GM20000 (cell line): ENCODE measurements at regions not wholly inside any gene's neighbourhood (a gene's known extent, or its start where the extent isn't known, plus 50 kb on each side); places are given as distances from the start of the nearest gene placed in this dataset.
A peak's percentile ranks its signal among the peaks of the same experiment; 100 is the strongest.

Source experiments
- DNase-seq: peaks from one replicate; pipeline ENCODE4 v3.0.0; 2012; ENCODE audit warnings: low spot score
- TF ChIP-seq, protein P1 (sequence below): IDR thresholded peaks from 2 replicates; pipeline ENCODE4 v1.5.1; 2012; ENCODE audit warnings: mild to moderate bottlenecking, control low read depth; ENCODE audit errors: extremely low read depth, missing control alignments

DNA sequence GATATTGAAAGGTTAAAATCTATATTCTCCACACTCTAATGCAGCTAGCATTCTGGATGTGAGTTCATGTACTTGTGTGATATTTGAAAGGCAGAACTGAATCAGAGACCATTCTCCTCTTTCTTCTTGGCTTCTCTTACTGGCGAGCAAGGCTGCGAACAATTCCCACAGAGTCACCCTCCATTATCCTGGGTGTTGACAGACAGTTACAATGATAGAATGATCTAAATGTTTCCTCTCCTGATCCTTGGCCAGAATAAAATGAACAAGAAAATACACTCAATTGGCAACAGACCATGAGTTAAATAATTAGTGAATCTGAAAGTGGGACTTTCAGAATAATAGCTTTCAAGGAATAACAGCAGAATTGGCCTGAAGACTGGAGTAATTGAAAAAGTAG lies 342.8 kb downstream of the RAPGEF2 start:
- DNase-seq, result no peak
- TF ChIP-seq, protein P1, sequence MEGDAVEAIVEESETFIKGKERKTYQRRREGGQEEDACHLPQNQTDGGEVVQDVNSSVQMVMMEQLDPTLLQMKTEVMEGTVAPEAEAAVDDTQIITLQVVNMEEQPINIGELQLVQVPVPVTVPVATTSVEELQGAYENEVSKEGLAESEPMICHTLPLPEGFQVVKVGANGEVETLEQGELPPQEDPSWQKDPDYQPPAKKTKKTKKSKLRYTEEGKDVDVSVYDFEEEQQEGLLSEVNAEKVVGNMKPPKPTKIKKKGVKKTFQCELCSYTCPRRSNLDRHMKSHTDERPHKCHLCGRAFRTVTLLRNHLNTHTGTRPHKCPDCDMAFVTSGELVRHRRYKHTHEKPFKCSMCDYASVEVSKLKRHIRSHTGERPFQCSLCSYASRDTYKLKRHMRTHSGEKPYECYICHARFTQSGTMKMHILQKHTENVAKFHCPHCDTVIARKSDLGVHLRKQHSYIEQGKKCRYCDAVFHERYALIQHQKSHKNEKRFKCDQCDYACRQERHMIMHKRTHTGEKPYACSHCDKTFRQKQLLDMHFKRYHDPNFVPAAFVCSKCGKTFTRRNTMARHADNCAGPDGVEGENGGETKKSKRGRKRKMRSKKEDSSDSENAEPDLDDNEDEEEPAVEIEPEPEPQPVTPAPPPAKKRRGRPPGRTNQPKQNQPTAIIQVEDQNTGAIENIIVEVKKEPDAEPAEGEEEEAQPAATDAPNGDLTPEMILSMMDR, result no peak

DNA sequence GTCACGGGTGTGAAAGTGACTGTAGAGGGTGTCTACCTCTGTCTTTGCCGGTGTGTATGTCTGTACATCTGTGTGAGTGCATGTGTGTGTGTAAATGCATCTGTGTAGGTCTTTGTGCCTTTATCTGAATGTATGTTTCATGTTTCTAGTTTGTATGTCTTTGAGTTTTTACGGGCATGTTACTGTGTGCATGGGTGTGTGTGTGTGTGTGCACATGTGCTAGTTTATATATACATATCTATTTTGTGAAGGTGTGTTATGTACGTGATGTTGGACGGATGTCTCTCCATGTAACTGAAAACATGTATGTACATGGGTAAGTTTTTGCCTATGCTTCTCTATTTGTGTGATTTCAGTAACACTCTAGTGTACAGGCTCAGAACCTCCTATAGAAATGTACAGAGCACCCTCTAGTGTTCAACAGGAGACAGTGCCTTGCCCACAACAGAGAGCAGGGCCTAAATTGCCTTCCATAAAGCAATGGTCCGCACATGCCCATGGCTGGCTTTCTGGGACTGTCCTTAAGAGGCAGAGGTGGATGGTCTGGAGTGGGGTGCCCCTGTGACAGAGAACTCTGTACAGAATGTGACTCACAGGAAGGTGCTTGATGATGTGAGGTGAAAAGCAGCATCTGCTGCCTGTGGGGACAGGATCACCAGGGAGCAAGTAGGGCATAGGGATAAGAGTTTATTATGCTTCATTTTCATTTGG lies 343.5 kb downstream of the RAPGEF2 start:
- TF ChIP-seq, protein P1, result peak; percentile 83
- peak; percentile 62 for DNase-seq

GRCh38 chr4:159447296-159447695 lies 344.4 kb downstream of the RAPGEF2 start:
- DNase-seq, result no peak

GRCh38 chr4:159451006-159451405 lies 348.1 kb downstream of the RAPGEF2 start:
- no peak for DNase-seq
- TF ChIP-seq, protein P1, result no peak

More at GRCh38 chr4:159447296-159447695, 344.4 kb downstream of the RAPGEF2 start:
- TF ChIP-seq, protein P1, result no peak

DNA sequence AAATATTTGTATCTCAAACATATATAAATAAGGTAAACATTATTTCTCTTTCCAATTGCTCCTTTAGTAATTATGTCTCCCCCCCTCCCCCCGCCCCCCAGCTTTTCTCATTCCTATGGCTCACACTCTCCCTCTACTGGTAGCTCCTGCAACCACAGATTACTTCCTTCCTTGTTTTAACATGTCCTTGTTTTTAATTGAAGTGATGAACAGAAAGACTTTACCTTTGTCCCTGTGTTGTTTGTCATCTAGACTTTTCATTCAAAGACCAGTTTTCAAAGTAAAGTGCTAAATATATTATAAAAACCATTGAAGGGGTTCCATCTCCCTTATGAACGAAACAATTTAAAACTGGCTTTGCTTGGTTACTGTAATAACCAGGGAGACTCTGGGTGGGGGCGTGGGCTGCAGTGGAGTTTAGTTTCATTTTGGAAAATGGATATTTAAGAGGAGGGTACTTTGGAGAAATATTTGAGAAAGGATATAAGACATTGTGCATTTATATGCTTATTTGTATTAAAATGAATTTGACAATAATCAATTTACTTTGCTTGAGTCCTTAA lies 352.9 kb downstream of the RAPGEF2 start:
- peak; percentile 34 for DNase-seq
- TF ChIP-seq, protein P1, result peak; percentile 64

DNA sequence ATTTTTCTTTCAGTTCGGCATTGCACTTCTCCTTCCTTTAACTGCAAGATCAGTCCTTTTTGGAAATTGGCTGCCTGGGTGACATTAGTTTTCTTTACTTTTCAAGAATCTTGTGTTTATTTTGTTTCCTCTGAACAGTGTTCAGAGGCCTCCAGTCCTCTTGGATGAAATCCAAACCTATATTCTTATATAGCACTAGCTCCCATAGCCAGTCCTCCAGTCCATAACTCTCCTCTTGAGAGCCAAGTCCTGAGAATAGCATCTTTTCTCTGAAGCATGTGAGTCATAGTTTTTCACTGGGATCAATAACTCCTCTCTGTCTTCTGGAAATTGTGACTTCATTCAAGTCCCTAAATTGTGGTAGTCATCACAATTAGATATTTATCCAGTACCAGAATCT lies 357.5 kb downstream of the RAPGEF2 start:
- DNase-seq, result no peak
- TF ChIP-seq, protein P1, result no peak

DNA sequence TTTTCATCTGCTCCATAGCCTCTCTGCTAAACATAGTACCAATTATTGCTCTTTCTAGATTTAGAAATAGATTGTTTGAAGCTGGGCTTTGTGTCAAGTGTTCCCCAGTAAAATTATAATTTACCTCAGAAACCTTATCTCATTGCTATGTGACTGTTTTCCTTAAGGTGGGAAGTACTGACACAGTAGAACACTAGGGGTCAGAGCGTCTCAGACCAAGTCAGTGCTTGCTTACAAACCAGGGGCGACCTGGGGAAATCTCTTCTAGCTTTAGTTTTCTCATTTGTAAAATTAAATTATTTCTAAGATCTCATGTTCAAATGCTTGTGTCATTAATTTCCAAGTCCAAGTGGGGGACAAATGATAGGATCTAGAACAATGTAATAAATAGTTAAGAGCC lies 360.4 kb downstream of the RAPGEF2 start:
- TF ChIP-seq, protein P1, result no peak
- DNase-seq, result no peak
